Right lobe of liver (tissue), 6 donors: ENCODE measurements at regions not wholly inside any gene's neighbourhood (a gene's known extent, or its start where the extent isn't known, plus 50 kb on each side); places are given as distances from the start of the nearest gene placed in this dataset.
A peak's percentile ranks its signal among the peaks of the same experiment; 100 is the strongest.

Experiments
- ATAC-seq, 4 donors: fragments of 200-7000 bp; cut with Tn5 transposase; one replicate each; pipeline ENCODE4 v1.9.1; 2020; ENCODE audit warnings: mild to moderate bottlenecking in 4 of 4, moderate library complexity in 4 of 4
- DNase-seq, 3 donors: peaks; one replicate each; pipeline ENCODE4 v3.0.0-alpha.2; 2020
- H3K27ac ChIP-seq, 3 donors: fragments of 200-600 bp; one replicate each; pipeline ENCODE4 v1.8.0; 2022
- H3K27me3 ChIP-seq, 2 donors: fragments of 200-600 bp; one replicate each; pipeline ENCODE4 v1.8.0; 2022
- H3K36me3 ChIP-seq, 4 donors: fragments of 200-600 bp; sonication (generic) in 1 of 4; one replicate each; pipeline versions ENCODE4 v1.5.1 to v1.8.0; 2017 to 2022; ENCODE audit warnings: control low read depth in 1 of 4
- H3K4me1 ChIP-seq, 4 donors: fragments of 200-600 bp; sonication (generic) in 1 of 4; one replicate each; pipeline versions ENCODE4 v1.5.1 to v1.8.0; 2017 to 2022; ENCODE audit warnings: control low read depth in 1 of 4
- H3K4me3 ChIP-seq, 3 donors: fragments of 200-600 bp; one replicate each; pipeline ENCODE4 v1.8.0; 2022
- H3K9me3 ChIP-seq, 4 donors: fragments of 200-600 bp; sonication (generic) in 1 of 4; one replicate each; pipeline versions ENCODE4 v1.5.1 to v1.8.0; 2017 to 2022; ENCODE audit warnings: control low read depth in 1 of 4
- CTCF ChIP-seq, 4 donors: fragments of 200-600 bp in 3 of 4; fragments of 450-650 bp in 1 of 4; IDR thresholded peaks; one replicate each; pipeline versions ENCODE4 v1.5.1 to v1.8.0; 2016 to 2022; ENCODE audit warnings: antibody characterized with exemption in 4 of 4, mild to moderate bottlenecking in 2 of 4
- POLR2A ChIP-seq: fragments of 450-650 bp; IDR thresholded peaks from one replicate; pipeline ENCODE4 v1.6.1; 2017; ENCODE audit warnings: antibody characterized with exemption, mild to moderate bottlenecking
- WGBS: methylation state at CpG from one replicate; pipeline ENCODE4 v1.1.6; 2018; ENCODE audit warnings: low coverage, low lambda C conversion rate; ENCODE audit not compliant: insufficient coverage; ENCODE audit errors: missing lambda C conversion rate; 5-methylcytosine and 5-hydroxymethylcytosine counted together
- intact Hi-C, 2 donors: fragments of 100-400 bp; cut with DNase I; formaldehyde crosslinking; loops; one replicate each; pipeline versions ENCODE4 v1.11.2 to v1.14.1; 2022
- donor health status: DM: no; HTN: yes; CAD: no.
- donor health status: DM: no; HTN: no; CAD: no.
- donor health status: DM: no; HTN: no; CAD: no.
- donor health status: DM: no; HTN: yes; CAD: no.
- donor health status: DM: no; HTN: yes; CAD: no.

GRCh38 chr11:81515566-81515965 lies 1218.1 kb downstream of the FAM181B start:
- H3K36me3 ChIP-seq: no peaks in the 10 kb centered on the region
- H3K9me3 ChIP-seq: no peaks in the 10 kb centered on the region
- no peak for TF ChIP-seq POLR2A
- TF ChIP-seq CTCF (IDR thresholded peaks at IDR 0.05): no peak
- no peak overlapping the region for H3K27ac ChIP-seq
- no peak overlapping the region for H3K4me3 ChIP-seq
- H3K27me3 ChIP-seq: no peaks in the 10 kb centered on the region
- intact Hi-C loops: no loop called here
- no peaks in the 10 kb centered on the region for H3K4me1 ChIP-seq
- DNase-seq (no peak), ATAC-seq (no peak)

- no peaks in the 10 kb centered on the region for H3K4me1 ChIP-seq
- no peaks in the 10 kb centered on the region for H3K36me3 ChIP-seq
- no peak overlapping the region for H3K4me3 ChIP-seq
- H3K27me3 ChIP-seq: no peaks in the 10 kb centered on the region
- peak; percentile 44 to 77 (median 66) for TF ChIP-seq CTCF (IDR thresholded peaks at IDR 0.05)
- no peak for TF ChIP-seq POLR2A
- DNase-seq: no peak
- H3K27ac ChIP-seq: no peak overlapping the region
- WGBS: 21% methylated on average over 5 of the region's 5 CpGs
- H3K9me3 ChIP-seq: no peaks in the 10 kb centered on the region
- ATAC-seq: peak; percentile 66 to 81 (median 71)
- intact Hi-C loops: no loop called here
Measured at GRCh38 chr11:81497202-81497804, 1236.4 kb downstream of the FAM181B start.

DNA sequence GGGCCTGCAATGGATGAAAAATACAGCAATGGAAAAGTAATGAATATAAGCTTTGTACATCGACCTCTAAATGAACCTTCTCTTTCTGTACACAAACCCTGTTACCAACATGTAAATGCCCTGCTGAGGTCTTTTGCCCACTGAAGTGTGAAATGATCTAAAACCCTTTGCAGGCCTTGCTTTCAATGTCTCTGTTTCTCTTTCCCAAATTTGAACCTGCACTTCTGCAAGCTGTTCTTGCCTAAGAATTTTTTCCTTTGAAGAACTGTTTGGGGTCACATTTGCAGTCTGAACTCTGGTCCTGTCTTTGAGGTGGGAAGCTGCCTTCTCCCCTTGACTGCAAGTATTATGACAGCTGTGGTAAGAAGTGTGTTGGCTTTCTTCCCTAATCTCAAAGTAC lies 1237.1 kb downstream of the FAM181B start:
- no peak overlapping the region for H3K27ac ChIP-seq
- no peaks in the 10 kb centered on the region for H3K9me3 ChIP-seq
- TF ChIP-seq CTCF (IDR thresholded peaks at IDR 0.05) (no peak), POLR2A (no peak)
- no peaks in the 10 kb centered on the region for H3K27me3 ChIP-seq
- no peaks in the 10 kb centered on the region for H3K4me1 ChIP-seq
- no peak for DNase-seq
- WGBS: 17% methylated on average over 1 of the region's 1 CpG
- H3K4me3 ChIP-seq: no peak overlapping the region
- intact Hi-C loops: no loop called here
- no peaks in the 10 kb centered on the region for H3K36me3 ChIP-seq
- ATAC-seq: no peak

DNA sequence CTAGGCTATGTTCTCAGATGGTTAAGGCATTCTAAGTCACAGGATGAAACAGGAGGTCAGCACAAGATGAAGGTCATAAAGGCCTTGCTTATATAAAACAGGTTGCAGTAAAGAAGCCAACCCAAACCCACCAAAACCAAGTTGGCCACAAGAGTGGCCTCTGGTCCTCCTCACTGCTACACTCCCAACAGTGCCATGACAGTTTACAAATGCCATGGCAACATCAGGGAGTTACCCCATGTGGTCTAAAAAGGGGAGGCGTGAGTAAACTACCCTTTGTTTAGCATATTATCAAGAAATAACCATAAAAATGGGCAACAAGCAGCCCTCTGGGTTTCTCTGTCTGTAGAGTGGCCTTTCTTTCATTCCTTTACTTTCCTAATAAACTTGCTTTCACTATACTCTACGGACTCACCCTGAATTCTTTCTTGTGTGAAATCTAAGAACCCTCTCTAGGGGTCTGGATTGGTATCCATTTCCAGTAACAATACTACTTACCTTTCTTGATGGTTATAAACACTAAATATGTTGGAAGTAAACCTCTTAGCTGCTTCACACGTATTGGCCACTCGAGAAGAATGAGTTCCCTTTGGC lies 1237.9 kb downstream of the FAM181B start:
- ATAC-seq (no peak), DNase-seq (no peak)
- intact Hi-C loops: no loop called here
- 71% methylated on average over 4 of the region's 4 CpGs for WGBS
- Histone ChIP-seq H3K36me3 (no peaks in the 10 kb centered on the region), H3K27me3 (no peaks in the 10 kb centered on the region), H3K9me3 (no peaks in the 10 kb centered on the region), H3K4me3 (no peak overlapping the region), H3K27ac (no peak overlapping the region), H3K4me1 (no peaks in the 10 kb centered on the region)
- no peak for TF ChIP-seq POLR2A
- no peak for TF ChIP-seq CTCF (IDR thresholded peaks at IDR 0.05)

DNA sequence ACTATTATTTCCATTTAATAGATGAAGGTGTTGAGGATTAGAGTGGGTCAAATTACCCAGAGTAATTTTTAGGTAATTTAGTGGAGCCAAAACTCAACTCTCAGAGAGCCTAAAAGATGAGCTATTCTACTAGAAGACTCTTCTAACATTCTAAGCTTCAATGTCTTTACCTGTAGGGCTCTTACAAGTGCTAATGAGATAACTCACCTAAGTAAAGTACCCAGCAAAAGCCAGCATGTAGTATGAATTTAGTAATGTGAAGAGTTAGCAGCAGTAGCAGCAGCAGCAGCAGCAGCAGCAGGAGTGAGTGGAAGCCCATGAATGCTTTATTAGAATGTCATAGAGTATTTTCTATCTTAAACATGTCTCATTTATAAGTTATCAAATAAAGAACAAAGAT lies 1239.2 kb downstream of the FAM181B start:
- no peaks in the 10 kb centered on the region for H3K9me3 ChIP-seq
- no peak for ATAC-seq
- H3K27ac ChIP-seq: no peak overlapping the region
- intact Hi-C loops: no loop called here
- no peak for TF ChIP-seq POLR2A
- TF ChIP-seq CTCF (IDR thresholded peaks at IDR 0.05): no peak
- no peak for DNase-seq
- no peaks in the 10 kb centered on the region for H3K27me3 ChIP-seq
- no peaks in the 10 kb centered on the region for H3K36me3 ChIP-seq
- H3K4me3 ChIP-seq: no peak overlapping the region
- no peaks in the 10 kb centered on the region for H3K4me1 ChIP-seq
